Endometrium (tissue), 2 donors: ENCODE measurements at regions not wholly inside any gene's neighbourhood (a gene's known extent, or its start where the extent isn't known, plus 50 kb on each side); places are given as distances from the start of the nearest gene placed in this dataset.
"Not testable (repeated sequence)": the region's sequence is repeated elsewhere in the genome, so short reads cannot be mapped to it uniquely, and the experiment has no call there.

Experiments used
- FAIRE-seq: peaks from 2 replicates; lab custom pipeline; 2012; peaks lifted over from hg19 to GRCh38; lab: Jason Lieb, UNC
- donor health status: control.
- donor health status: control.

DNA sequence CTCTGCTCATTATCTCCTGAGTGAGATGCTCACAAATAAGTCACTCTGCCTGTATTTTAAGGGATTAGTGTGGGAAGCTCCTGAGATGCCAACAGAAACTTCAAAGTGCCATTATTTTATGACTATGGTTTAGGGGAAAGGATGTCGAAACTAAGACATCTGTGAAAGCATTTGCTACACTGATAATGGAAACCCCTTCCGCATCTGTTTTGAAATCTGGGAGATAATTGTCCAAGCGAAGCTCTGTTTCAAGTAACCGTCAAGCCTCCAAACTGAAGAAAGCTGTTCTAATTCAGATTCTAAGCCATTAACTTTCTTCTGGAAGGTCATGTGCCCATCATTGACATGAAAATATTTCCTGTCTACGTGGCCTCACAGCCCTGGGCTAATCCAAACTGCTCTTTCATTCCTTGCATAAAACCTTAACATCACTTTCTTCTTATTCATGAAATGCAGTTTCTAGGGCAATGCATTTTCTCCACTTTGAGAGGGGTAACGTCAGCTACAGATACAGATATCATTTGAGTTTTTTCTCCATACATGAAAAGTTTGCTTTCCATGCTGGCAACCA, 932.0 kb downstream of the C6orf118 start:
- FAIRE-seq: no peak

DNA sequence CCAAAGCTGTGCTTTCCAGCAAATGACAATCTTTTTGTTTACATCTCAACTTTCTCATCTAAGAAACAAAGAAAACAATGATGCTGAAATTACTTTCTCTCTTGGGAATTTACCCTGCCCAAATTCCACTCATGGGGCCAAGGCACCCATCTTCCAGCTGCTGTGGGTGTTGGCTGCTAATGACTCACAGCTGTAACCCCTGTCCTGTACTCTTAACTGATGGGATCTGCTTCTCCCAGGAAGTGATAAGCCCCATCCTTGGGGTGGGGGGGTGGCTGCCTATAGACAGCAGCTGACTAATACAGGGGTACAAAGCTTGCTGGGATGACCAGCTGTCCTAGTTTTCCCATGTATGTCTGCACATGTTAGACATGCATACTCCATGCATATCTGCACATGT, 938.6 kb downstream of the C6orf118 start:
- FAIRE-seq: no peak

DNA sequence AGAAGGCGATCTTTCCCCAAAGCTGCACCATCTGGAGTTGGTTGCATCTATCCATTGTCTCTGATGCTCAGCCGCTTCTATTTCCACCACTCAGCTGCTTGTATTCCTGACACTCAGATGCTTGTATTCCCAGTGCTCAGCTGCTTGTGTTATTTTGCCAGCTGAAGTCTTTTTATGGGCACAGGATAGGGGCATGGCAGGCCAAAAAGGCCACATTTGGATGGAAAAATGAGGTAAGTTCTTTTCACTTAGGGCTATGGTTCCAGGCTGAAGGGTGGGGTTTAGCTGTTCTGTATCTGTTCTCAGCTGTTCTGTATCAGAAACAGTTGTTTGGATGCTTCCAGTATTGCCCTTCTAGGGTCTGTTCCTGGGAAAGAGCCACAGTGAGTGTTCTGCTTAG, 944.9 kb downstream of the QKI start:
- FAIRE-seq: no peak

DNA sequence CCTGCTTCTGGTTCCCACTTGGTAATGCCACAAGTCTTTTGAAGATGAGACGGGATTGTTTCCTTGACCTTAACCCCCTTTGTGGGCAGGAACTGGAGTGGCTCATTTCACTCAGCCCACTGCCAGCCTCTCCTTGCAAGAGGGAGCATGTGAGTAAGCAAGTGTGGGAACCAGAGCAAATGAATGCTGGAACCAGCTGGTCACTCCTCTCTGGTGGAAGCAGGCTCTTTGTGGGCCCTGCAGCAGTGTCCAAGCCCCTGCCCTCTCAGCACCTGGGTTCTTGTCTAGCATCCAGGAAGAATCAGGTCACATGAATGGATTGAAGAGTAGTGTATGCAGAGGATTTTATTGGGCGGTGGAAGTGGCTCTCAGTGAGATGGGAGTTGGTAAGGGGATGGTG, 944.5 kb downstream of the QKI start:
- no peak for FAIRE-seq

- no peak for FAIRE-seq
Measured at GRCh38 chr6:164356814-164357213, 942.3 kb downstream of the QKI start.

GRCh38 chr6:164347455-164347854, 932.9 kb downstream of the QKI start:
- FAIRE-seq: no peak

GRCh38 chr6:164346631-164347030, 932.1 kb downstream of the QKI start:
- no peak for FAIRE-seq

- FAIRE-seq: no peak
Measured at GRCh38 chr6:164345806-164346496, 931.4 kb downstream of the QKI start.

GRCh38 chr6:164345327-164345726, 930.8 kb downstream of the QKI start:
- FAIRE-seq: no peak

GRCh38 chr6:164344801-164345291, 930.3 kb downstream of the QKI start:
- FAIRE-seq: no peak

GRCh38 chr6:164339442-164339841, 924.9 kb downstream of the QKI start:
- not testable (repeated sequence) for FAIRE-seq

DNA sequence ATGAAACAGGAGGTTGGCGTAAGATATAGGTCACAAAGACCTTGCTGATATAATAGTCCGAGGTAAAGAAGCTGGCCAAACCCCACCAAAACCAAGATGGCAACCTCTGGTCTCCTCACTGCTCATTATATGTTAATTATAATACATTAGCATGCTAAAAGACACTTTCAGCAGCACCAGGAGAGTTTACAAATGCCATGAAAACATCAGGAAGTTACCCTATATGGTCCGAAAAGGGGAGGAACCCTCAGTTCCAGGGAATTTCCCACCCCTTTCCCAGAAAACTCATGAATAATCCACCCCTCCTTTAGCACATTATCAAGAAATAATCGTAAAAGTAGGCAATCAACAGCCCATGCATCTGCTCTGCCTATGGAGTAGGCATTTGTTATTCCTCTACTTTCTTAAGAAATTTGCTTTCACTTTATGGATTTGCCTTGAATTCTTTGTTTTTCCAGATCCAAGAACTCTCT, 923.4 kb downstream of the QKI start:
- FAIRE-seq: no peak

GRCh38 chr6:164337024-164337924, 922.8 kb downstream of the QKI start:
- no peak for FAIRE-seq

- FAIRE-seq: no peak
Measured at GRCh38 chr6:164336455-164336854, 921.9 kb downstream of the QKI start.

DNA sequence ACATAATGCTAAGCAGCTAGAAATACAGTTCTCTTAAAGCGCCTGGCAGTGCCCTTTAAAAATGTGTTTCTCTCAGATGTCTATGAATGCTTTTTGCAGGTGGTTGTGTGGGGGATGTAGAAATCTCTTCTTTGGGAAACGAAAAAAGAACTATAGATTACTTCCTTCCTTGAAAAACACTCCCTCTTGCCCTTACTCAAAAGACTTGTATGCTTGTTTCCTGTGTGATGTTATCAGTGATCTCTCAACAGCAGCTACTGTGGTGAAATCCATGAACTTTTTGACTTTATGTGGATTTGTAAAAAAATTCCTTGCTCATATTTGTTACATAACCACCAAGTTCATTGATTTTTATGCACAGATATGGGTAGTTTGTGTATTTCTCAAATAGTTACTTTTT, 916.5 kb downstream of the QKI start:
- no peak for FAIRE-seq

- no peak for FAIRE-seq
Measured at GRCh38 chr6:164325168-164325567, 910.6 kb downstream of the QKI start.

DNA sequence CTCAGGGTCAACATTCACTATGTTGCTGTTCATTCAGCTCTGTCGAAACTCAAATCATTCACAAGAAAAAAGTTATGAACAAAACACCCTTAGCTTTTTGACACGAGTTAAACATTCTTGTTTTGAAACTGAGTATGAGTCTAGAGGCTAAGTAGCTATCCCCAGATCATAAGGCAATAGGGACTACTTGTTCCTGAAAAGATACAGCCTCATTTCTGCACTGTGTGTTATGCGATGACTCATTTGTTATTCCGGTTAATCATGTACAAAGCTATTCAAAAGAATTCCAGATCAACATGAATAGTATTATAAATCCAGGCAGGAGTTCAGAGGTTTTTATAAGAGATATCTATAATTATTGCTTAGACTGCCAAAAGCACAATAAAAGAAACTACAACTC, 908.0 kb downstream of the QKI start:
- FAIRE-seq: peak; percentile 89

DNA sequence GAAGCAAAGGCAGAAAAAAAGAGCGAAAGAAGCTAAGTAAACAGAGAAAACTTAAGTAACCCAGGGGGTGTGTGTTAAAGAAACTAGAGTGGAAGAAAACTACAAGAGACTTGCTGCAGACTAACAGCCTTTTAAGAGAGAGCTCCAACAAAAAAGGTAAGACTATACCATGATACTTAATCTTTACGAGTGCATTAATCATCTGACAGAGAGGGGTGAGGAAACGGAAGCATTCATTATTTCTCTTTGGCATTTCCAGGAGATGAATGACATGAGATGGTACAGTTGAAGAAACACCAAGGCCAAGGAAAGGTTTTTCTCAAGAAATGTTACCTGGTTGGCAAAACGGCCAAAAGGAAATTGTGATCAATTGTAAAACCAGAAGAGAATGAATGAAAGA, 906.8 kb downstream of the QKI start:
- no peak for FAIRE-seq

DNA sequence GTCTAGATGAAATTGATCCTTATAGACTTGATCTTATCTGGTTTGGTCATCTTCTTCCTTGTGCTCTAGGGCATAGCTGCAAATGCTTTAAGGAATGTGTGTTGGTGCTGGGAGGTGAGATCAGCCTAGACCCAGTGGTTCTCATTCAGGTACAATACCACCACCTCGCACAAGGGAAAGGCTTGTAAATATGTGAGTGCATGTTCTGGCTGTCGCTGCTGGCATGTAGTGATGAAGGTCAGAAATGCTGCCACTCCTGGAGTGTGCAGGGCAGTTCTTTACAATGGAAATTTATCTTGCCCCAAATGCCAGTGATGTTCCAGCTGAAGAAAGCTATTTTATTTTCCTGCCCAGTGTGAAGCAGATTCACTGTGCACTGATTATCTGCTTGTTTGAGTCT, 900.9 kb downstream of the QKI start:
- no peak for FAIRE-seq

- FAIRE-seq: no peak
Measured at GRCh38 chr6:164308339-164308738, 893.8 kb downstream of the QKI start.

DNA sequence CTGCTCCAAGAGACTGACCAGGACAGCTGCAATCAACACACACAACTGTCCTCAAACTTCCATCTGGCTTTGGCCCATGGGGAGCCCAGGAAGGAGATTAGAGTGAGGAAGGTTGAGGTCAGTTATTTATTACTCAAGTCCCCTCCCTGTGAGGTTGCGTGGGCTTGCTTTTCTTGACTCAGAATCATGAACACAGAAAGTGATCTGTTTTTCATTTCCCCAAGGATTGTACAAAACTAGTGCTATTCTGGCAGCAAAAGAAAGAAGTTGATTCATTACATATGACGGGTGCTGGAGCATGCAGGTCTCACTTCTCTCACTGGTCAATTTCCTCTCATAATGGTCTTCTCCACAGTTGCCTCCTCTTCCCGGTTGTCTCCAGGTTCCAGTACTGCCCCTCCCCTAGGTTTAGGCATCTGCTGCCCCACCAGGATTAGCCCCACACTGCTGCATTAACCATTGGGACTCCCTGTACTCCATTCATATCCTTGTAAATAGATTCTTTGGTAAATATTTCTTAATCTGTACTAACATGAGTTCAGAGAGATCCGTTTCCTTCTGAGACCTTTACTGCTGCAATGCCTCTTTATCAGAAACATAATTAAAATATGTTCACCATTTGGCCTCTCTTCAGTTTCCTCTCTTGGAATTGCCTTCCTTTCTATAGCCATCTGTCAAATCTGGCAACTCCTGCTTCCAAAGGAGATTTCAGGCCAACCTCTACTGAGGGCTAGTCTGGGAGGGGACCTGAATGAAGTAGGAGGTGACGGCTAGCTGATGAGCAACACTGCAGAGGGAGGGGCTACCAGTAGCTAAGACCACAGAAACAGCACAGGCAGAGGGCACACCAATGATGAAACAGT, 888.8 kb downstream of the QKI start:
- no peak for FAIRE-seq

- no peak for FAIRE-seq
Measured at GRCh38 chr6:164296411-164296810, 881.9 kb downstream of the QKI start.
